Stromal cell of bone marrow (primary cell): ENCODE measurements at regions not wholly inside any gene's neighbourhood (a gene's known extent, or its start where the extent isn't known, plus 50 kb on each side); places are given as distances from the start of the nearest gene placed in this dataset.
A peak's percentile ranks its signal among the peaks of the same experiment; 100 is the strongest.

Experiments
- DNase-seq: peaks from one replicate; pipeline ENCODE4 v3.0.0-alpha.2; 2012; ENCODE audit warnings: low read depth

GRCh38 chr4:152269448-152270191, 266.3 kb downstream of the FBXW7 start:
- no peak for DNase-seq

- DNase-seq, result no peak
These were observed 268.1 kb downstream of the FBXW7 start for GRCh38 chr4:152267811-152268210.

- DNase-seq, result no peak
These were observed 268.9 kb downstream of the FBXW7 start for GRCh38 chr4:152266831-152267480.

DNA sequence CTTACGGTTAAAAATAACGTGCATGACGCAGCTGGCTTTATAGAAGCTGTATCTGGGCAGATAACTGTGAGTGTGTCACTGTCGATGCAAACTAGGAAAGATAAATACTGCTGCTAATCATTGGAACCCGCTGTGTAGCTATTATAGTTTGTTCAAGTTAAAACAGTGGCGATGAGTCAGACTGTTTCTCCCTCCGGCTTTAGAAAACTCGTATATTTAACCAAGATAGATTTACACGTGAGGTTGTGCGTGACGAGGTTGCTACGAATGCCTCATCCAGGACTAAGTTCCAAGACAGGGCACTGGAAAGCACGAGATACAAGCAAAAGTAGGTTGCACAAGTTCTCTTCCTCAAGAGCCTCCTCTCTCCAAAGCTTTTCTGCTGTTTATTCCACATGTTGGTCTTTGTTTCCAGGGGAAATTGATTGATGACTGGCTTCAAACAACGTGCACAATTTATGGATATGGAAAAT, 270.7 kb downstream of the FBXW7 start:
- peak; percentile 64 for DNase-seq

GRCh38 chr4:152264106-152264505, 271.8 kb downstream of the FBXW7 start:
- DNase-seq, result no peak

GRCh38 chr4:152259866-152260265, 276.0 kb downstream of the FBXW7 start:
- no peak for DNase-seq

DNA sequence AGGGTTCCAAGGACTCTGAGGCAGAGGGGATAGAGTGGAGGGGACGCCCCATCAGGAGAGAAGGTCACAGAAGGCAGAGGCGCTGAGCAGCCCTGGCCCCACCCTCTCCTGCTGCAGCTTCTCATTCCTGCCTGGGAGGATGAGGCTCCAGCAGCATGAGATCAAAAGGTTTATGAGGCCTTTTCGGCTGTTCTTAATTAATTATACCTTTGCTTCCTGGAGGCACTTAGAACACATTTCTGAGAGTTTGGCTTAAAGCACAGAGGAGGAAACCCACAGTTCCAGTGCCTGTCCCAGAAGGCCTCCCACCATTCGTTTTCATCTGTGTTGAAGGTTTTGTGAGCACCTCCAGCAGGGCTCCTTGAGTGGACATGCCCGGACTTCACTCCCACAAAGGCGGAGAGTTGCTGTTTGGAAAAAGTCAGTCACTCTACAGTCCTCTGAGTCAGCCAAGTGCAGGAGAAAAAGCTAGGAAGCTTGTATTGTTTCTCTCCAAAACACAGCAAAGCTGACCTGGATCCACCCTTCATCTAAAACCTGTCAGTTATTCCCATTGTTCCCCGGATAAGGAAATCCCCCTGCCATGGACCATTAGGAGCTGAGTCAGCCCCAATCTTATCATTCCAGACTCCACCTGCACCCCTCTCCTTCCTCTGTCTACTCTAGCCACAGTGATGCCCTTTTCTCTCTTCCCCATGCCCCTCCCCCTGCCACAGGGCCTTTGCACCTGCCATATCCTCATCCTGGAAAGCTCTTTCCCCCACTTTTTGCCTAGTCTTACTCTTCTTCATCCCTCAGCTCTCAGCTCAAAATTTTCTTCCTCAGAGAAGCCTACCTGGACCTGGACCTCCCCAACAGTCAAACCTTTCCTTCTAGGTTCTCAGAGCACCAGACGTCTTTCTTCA, 276.8 kb downstream of the FBXW7 start:
- DNase-seq, result peak; percentile 84

- DNase-seq, result no peak
These were observed 277.5 kb downstream of the FBXW7 start for GRCh38 chr4:152258391-152258790.

DNA sequence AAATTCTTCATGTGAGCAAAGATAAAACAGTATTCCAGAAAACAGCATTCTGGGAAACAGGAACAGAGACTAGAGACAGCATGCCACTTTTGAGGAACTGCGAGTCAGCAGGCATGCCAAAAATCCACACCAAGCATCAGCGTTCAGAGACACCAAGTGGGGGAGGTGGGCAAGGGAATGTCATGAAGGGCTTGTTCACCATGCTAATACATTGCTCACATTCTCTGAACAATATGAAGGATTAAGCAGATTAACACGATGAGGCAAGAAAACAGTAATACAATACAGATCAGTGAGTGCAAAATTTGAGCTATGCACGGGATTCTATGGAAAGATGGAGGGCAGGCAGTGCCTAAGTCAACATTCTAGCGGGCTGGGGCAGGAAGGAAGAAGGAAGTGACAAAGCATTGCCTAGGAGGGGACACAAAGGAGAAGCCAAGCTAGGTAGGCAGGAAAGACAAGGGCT, 278.3 kb downstream of the FBXW7 start:
- no peak for DNase-seq

DNA sequence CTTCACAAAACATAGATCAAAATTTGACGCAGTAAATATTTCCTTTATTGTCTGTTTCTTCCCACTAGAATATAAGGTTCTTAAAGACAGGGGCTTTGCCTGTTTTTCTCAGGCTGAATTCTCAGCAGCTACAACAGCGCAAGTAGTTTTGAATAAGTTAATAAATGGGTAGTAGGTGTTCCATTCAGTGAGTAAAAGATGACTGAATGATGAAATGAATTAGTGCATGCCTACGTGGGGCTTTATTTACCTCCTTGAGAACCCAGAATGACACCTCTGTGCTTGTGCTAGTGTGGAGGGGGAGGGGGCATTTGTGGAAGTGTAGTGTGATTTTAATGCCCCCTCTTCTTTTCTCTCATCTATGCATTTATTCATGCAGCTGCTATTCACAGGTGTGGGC, 278.9 kb downstream of the FBXW7 start:
- no peak for DNase-seq

DNA sequence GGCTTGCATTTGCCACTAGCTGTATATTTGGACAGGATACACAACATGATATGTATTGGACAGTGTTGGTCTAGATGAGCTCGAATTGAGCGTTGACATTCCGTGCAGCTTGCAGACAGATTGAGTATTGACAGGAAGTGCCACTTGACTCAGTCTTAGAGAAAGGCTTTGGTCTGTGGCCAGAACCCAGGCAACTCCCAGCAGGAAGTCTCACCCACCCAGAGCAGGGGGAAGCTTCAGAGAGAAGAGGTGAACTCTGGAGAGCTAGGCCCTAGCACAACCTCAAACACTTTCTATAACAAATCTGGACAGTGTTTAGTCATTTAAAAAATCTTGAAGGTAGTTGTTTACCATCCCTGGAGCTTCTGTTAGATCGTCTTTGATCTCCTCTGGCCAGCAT, 280.5 kb downstream of the FBXW7 start:
- no peak for DNase-seq

GRCh38 chr4:152248347-152248746, 287.5 kb downstream of the FBXW7 start:
- DNase-seq, result no peak

- DNase-seq, result no peak
These were observed 288.5 kb downstream of the FBXW7 start for GRCh38 chr4:152247271-152247975.

DNA sequence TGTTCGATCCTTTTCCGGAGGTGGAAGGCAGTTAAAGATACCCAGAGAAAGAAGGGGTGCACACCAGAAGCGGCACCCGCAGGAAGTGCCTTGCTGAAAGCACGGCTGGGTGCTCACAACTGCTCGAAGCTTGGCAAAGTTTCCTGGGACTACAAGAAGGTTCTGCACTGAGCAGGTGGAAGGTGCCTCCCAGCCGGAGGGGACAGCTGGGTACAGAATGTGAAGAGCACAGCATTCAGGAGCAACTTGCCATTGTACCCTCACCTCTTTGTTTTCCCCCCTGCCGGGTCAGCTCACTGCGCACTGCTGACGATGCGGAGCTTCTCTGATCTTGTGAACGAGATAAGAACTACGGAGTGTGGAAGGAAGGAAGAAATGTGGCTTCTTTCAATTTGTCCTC, 289.2 kb downstream of the FBXW7 start:
- no peak for DNase-seq

GRCh38 chr4:152245680-152246079, 290.2 kb downstream of the FBXW7 start:
- no peak for DNase-seq

GRCh38 chr4:152244659-152245058, 291.2 kb downstream of the FBXW7 start:
- DNase-seq, result no peak

DNA sequence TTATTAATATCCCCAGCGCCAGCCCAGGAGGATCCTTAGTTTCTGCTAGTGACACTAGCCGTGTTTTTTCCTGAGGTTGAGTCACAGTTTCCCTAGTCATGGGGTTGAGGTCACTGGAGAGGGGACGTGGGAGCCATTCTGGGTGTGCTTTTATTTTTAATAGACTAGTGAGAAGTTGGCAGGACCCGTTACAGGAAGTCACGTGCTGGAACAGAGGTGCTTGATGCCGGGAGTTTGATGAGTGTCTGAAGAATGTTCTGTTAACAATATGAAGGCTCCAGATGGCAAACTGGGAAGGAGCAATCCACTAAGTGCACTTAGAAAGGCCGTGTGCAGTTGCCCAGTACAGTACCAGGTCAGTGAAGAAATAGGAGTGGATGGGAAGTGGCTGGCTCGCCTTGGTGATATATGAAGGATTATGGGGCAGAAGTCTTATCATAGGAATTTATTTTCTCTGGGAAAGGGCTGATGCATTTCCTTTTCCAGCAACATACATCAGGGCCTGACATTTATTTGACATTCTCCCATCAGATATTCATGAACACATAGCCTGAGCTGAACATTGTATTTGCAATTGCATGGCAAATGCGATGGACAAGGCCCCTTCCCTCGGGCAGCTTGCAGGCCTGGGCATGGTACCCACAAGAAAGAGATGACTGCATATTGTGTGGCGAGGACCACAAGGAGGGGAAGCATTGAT, 291.8 kb downstream of the FBXW7 start:
- DNase-seq, result peak; percentile 51

DNA sequence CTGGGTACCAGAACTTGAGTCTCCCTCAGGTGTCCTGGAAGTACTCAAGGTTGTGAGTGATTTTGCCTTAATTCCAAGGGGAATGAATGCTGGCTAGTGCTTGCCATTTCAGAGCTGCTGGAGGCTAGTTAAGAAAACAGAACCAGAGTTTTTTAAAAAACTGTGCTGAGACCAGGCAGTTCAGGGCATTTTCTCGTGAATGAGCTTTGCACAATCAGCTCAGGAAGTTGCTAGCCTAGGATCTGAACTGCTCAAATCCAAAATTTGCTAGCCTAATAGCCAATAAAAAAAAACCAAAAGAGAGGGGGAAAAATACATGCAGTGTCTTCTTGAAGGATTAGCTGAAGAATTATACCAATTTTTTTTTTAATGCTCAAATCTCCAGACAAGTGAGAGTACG, 292.7 kb downstream of the FBXW7 start:
- DNase-seq, result no peak

DNA sequence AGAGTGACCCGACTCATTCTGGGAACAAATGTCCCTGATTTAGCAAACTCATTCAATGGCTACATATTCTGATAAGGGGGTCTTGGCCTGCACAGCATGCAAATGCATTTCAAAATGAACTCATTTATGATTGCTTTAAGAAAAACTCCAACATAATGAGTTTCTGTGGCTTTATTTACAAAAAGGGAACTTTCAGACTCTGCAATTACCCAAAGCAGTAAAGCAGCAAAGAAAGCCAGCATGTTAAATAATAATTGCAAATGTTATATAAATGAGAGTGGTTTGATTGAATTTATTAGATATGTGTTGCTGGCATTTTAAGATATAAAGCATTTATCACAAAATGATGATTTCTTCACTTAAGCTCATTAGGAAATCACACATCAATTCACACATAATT, 295.7 kb downstream of the FBXW7 start:
- DNase-seq, result no peak

DNA sequence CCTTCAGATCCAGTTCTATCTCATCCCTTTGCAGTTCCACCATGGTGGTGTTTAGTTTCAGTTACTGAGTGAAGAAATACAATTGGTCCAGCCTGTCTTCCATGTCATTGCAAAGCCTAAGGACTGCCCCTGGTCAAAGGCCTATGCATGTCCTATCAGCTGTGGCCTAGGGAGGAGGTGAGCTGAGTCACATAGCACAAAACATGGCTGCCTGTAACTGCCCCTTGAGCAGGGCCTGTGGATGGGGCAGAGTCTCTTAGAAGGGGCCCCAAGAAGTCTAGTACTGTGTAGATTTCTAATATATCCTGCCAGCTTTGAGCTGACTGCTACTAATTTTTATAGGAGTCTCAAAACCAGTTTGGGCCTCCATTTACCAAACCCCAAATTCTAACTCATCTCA, 296.7 kb downstream of the FBXW7 start:
- DNase-seq, result no peak

GRCh38 chr4:152236519-152237056, 299.3 kb downstream of the FBXW7 start:
- no peak for DNase-seq
